Stimulated activated CD8-positive, alpha-beta memory T cell treated with anti-CD3 and anti-CD28 coated beads, Interleukin-4, amount 100 ng/mL, for 24 hours (primary cell): ENCODE measurements at regions not wholly inside any gene's neighbourhood (a gene's known extent, or its start where the extent isn't known, plus 50 kb on each side); places are given as distances from the start of the nearest gene placed in this dataset.
"Not testable (repeated sequence)": the region's sequence is repeated elsewhere in the genome, so short reads cannot be mapped to it uniquely, and the experiment has no call there.

Source experiments
- DNase-seq: peaks from one replicate; pipeline ENCODE4 v3.0.0-alpha.2; 2020; ENCODE audit warnings: low read depth

- no peak for DNase-seq
These were observed 60.5 kb upstream of the USP25 start for GRCh38 chr21:15669247-15669646.

- no peak for DNase-seq
These were observed 58.6 kb upstream of the USP25 start for GRCh38 chr21:15671188-15671587.

- DNase-seq = not testable (repeated sequence)
These were observed 57.2 kb upstream of the USP25 start for GRCh38 chr21:15672578-15672977.

- no peak for DNase-seq
These were observed 52.8 kb upstream of the USP25 start for GRCh38 chr21:15676935-15677334.

GRCh38 chr21:15679630-15680029 is 50.2 kb upstream of the USP25 start:
- no peak for DNase-seq
